ENCODE measurements at regions not wholly inside any gene's neighbourhood (a gene's known extent, or its start where the extent isn't known, plus 50 kb on each side); places are given as distances from the start of the nearest gene placed in this dataset.

DNA sequence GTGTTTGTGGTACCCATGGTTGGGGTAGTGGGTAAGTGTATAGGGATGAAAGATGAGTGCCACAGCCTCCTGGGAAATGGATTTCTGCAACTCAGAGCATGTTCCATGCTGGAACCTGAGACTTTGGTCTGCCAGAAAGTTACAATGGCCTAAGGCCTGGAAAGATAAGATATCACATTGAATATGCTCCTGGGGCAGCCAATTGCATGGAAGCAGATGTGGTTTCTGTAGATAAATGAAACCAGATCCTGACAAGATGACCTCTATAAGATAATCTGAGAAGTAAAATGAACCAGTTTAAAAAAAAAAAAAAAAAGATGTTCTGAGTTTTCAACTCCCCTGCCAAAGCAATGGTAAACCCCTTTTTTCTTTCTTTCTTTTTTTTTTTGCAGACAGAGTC lies 91.4 kb upstream of the NCK2 start:
- dilution Hi-C loops (cut with MboI; ENCODE audit: extremely low pct_ligation_motif_present, low sequenced_read_pairs), result no loop called here
- no peak overlapping the region for H3K9ac ChIP-seq (ENCODE audit: control insufficient read depth, extremely low read depth, insufficient read depth, low read length)
- no peaks in the 10 kb centered on the region for H4K20me1 ChIP-seq (ENCODE audit: control insufficient read depth, extremely low read depth, insufficient read depth, low read length)
- H3K79me2 ChIP-seq (ENCODE audit: control insufficient read depth, insufficient read depth, low read length), result no peaks in the 10 kb centered on the region
- FAIRE-seq, result no peak
- no peaks in the 10 kb centered on the region for H3K36me3 ChIP-seq (ENCODE audit: control insufficient read depth in 2 of 2, extremely low read depth in 1 of 2, insufficient read depth in 2 of 2, low read length in 2 of 2)
- no peak overlapping the region for H3K27ac ChIP-seq (ENCODE audit: control insufficient read depth, insufficient read depth, low read length)
- no peak for DNase-seq (ENCODE audit: low read depth, low spot score)
- H3K4me2 ChIP-seq (ENCODE audit: control insufficient read depth, extremely low read depth, insufficient read depth, low read depth, low read length), result no peak overlapping the region
- no peaks in the 10 kb centered on the region for H3K4me1 ChIP-seq (ENCODE audit: control insufficient read depth, extremely low read depth, insufficient read depth, low read length)
- H3K4me3 ChIP-seq (ENCODE audit: control insufficient read depth in 2 of 3, extremely low read depth in 1 of 3, insufficient read depth in 2 of 3, low read depth in 1 of 3, low read length in 3 of 3), result no peak overlapping the region
- no peaks in the 10 kb centered on the region for H3K9me3 ChIP-seq (ENCODE audit: control insufficient read depth, low read depth, low read length)
- no peak for TF ChIP-seq EZH2 (IDR thresholded peaks at IDR 0.05; ENCODE audit: low read length)
- H3K9me1 ChIP-seq (ENCODE audit: control insufficient read depth, extremely low read depth, insufficient read depth, low read length), result no peaks in the 10 kb centered on the region
- H3K27me3 ChIP-seq (ENCODE audit: control insufficient read depth, extremely low read depth, insufficient read depth, low read length), result no peaks in the 10 kb centered on the region
- no peak overlapping the region for H2AFZ ChIP-seq (ENCODE audit: control insufficient read depth, low read length)

- no peak overlapping the region for H3K4me2 ChIP-seq (ENCODE audit: control insufficient read depth, extremely low read depth, insufficient read depth, low read depth, low read length)
- dilution Hi-C loops (cut with MboI; ENCODE audit: extremely low pct_ligation_motif_present, low sequenced_read_pairs), result no loop called here
- H3K4me1 ChIP-seq (ENCODE audit: control insufficient read depth, extremely low read depth, insufficient read depth, low read length), result no peaks in the 10 kb centered on the region
- H4K20me1 ChIP-seq (ENCODE audit: control insufficient read depth, extremely low read depth, insufficient read depth, low read length), result no peaks in the 10 kb centered on the region
- no peak for TF ChIP-seq EZH2 (IDR thresholded peaks at IDR 0.05; ENCODE audit: low read length)
- TF ChIP-seq, protein P1, sequence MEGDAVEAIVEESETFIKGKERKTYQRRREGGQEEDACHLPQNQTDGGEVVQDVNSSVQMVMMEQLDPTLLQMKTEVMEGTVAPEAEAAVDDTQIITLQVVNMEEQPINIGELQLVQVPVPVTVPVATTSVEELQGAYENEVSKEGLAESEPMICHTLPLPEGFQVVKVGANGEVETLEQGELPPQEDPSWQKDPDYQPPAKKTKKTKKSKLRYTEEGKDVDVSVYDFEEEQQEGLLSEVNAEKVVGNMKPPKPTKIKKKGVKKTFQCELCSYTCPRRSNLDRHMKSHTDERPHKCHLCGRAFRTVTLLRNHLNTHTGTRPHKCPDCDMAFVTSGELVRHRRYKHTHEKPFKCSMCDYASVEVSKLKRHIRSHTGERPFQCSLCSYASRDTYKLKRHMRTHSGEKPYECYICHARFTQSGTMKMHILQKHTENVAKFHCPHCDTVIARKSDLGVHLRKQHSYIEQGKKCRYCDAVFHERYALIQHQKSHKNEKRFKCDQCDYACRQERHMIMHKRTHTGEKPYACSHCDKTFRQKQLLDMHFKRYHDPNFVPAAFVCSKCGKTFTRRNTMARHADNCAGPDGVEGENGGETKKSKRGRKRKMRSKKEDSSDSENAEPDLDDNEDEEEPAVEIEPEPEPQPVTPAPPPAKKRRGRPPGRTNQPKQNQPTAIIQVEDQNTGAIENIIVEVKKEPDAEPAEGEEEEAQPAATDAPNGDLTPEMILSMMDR (optimal IDR thresholded peaks at IDR 0.05 in 1 of 3, IDR thresholded peaks at IDR 0.05 in 1 of 3, conservative IDR thresholded peaks at IDR 0.05 in 1 of 3; ENCODE audit: extremely low read depth in 1 of 3, insufficient read depth in 2 of 3, low read length in 3 of 3), result no peak
- H3K79me2 ChIP-seq (ENCODE audit: control insufficient read depth, insufficient read depth, low read length), result no peaks in the 10 kb centered on the region
- FAIRE-seq (no peak), DNase-seq (ENCODE audit: low read depth, low spot score) (no peak)
- no peaks in the 10 kb centered on the region for H3K36me3 ChIP-seq (ENCODE audit: control insufficient read depth in 2 of 2, extremely low read depth in 1 of 2, insufficient read depth in 2 of 2, low read length in 2 of 2)
- no peaks in the 10 kb centered on the region for H3K27me3 ChIP-seq (ENCODE audit: control insufficient read depth, extremely low read depth, insufficient read depth, low read length)
- H3K9ac ChIP-seq (ENCODE audit: control insufficient read depth, extremely low read depth, insufficient read depth, low read length), result no peak overlapping the region
- no peak overlapping the region for H3K4me3 ChIP-seq (ENCODE audit: control insufficient read depth in 2 of 3, extremely low read depth in 1 of 3, insufficient read depth in 2 of 3, low read depth in 1 of 3, low read length in 3 of 3)
- no peaks in the 10 kb centered on the region for H3K9me1 ChIP-seq (ENCODE audit: control insufficient read depth, extremely low read depth, insufficient read depth, low read length)
- H2AFZ ChIP-seq (ENCODE audit: control insufficient read depth, low read length), result no peak overlapping the region
- H3K9me3 ChIP-seq (ENCODE audit: control insufficient read depth, low read depth, low read length), result no peaks in the 10 kb centered on the region
- no peak overlapping the region for H3K27ac ChIP-seq (ENCODE audit: control insufficient read depth, insufficient read depth, low read length)
These were observed 92.5 kb upstream of the NCK2 start for GRCh38 chr2:105652014-105652796.

DNA sequence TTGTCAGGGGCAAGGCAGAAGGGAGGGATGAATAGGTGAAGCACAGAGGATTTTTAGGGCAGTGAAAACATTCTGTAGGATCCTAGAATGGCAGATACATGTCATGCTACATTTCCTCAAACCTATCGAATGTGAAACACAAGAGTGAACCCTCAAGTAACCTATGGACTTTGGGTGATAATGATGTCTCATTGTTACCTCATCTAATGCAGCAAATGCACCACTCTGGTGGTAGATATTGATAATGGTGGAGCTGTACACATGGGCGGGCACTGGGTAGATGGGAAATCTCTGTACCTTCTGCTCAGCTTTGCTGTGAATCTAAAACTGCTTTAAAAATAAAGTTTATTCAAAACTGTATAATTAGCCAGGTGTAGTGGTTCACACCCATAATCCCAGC lies 95.2 kb upstream of the NCK2 start:
- dilution Hi-C loops (cut with MboI; ENCODE audit: extremely low pct_ligation_motif_present, low sequenced_read_pairs), result no loop called here
- no peaks in the 10 kb centered on the region for H3K9me3 ChIP-seq (ENCODE audit: control insufficient read depth, low read depth, low read length)
- H3K9me1 ChIP-seq (ENCODE audit: control insufficient read depth, extremely low read depth, insufficient read depth, low read length), result no peaks in the 10 kb centered on the region
- H3K27ac ChIP-seq (ENCODE audit: control insufficient read depth, insufficient read depth, low read length), result no peak overlapping the region
- FAIRE-seq (no peak), DNase-seq (ENCODE audit: low read depth, low spot score) (no peak)
- TF ChIP-seq, protein P1 (optimal IDR thresholded peaks at IDR 0.05 in 1 of 3, IDR thresholded peaks at IDR 0.05 in 1 of 3, conservative IDR thresholded peaks at IDR 0.05 in 1 of 3; ENCODE audit: extremely low read depth in 1 of 3, insufficient read depth in 2 of 3, low read length in 3 of 3), result no peak
- TF ChIP-seq EZH2 (IDR thresholded peaks at IDR 0.05; ENCODE audit: low read length), result no peak
- no peaks in the 10 kb centered on the region for H4K20me1 ChIP-seq (ENCODE audit: control insufficient read depth, extremely low read depth, insufficient read depth, low read length)
- no peak overlapping the region for H3K9ac ChIP-seq (ENCODE audit: control insufficient read depth, extremely low read depth, insufficient read depth, low read length)
- no peaks in the 10 kb centered on the region for H3K36me3 ChIP-seq (ENCODE audit: control insufficient read depth in 2 of 2, extremely low read depth in 1 of 2, insufficient read depth in 2 of 2, low read length in 2 of 2)
- no peak overlapping the region for H3K4me3 ChIP-seq (ENCODE audit: control insufficient read depth in 2 of 3, extremely low read depth in 1 of 3, insufficient read depth in 2 of 3, low read depth in 1 of 3, low read length in 3 of 3)
- H3K4me1 ChIP-seq (ENCODE audit: control insufficient read depth, extremely low read depth, insufficient read depth, low read length), result no peaks in the 10 kb centered on the region
- peaks cover 11% of the 10 kb centered on the region for H3K27me3 ChIP-seq (ENCODE audit: control insufficient read depth, extremely low read depth, insufficient read depth, low read length)
- no peak overlapping the region for H2AFZ ChIP-seq (ENCODE audit: control insufficient read depth, low read length)
- H3K79me2 ChIP-seq (ENCODE audit: control insufficient read depth, insufficient read depth, low read length), result no peaks in the 10 kb centered on the region
- H3K4me2 ChIP-seq (ENCODE audit: control insufficient read depth, extremely low read depth, insufficient read depth, low read depth, low read length), result no peak overlapping the region

Data from keratinocyte (primary cell).